ENCODE measurements at regions not wholly inside any gene's neighbourhood (a gene's known extent, or its start where the extent isn't known, plus 50 kb on each side); places are given as distances from the start of the nearest gene placed in this dataset.

- in situ Hi-C loops (cut with HindIII; ENCODE audit: low sequenced_read_pairs) = no loop called here
These were observed 239.1 kb downstream of the KCNS3 start for GRCh38 chr2:18117592-18117991.

- in situ Hi-C loops (cut with HindIII; ENCODE audit: low sequenced_read_pairs) = no loop called here
These were observed 231.8 kb downstream of the KCNS3 start for GRCh38 chr2:18110222-18110621.

- in situ Hi-C loops (cut with HindIII; ENCODE audit: low sequenced_read_pairs) = no loop called here
These were observed 228.4 kb downstream of the KCNS3 start for GRCh38 chr2:18106841-18107240.

- in situ Hi-C loops (cut with HindIII; ENCODE audit: low sequenced_read_pairs) = no loop called here
These were observed 227.5 kb downstream of the KCNS3 start for GRCh38 chr2:18105929-18106328.

GRCh38 chr2:18104595-18105224, 226.2 kb downstream of the KCNS3 start:
- in situ Hi-C loops (cut with HindIII; ENCODE audit: low sequenced_read_pairs) = no loop called here

GRCh38 chr2:18096836-18097405, 218.5 kb downstream of the KCNS3 start:
- in situ Hi-C loops (cut with HindIII; ENCODE audit: low sequenced_read_pairs) = no loop called here

- in situ Hi-C loops (cut with HindIII; ENCODE audit: low sequenced_read_pairs) = no loop called here
These were observed 215.8 kb downstream of the KCNS3 start for GRCh38 chr2:18094277-18094676.

GRCh38 chr2:18093196-18093595, 214.7 kb downstream of the KCNS3 start:
- in situ Hi-C loops (cut with HindIII; ENCODE audit: low sequenced_read_pairs) = no loop called here

GRCh38 chr2:18092760-18093159, 214.3 kb downstream of the KCNS3 start:
- in situ Hi-C loops (cut with HindIII; ENCODE audit: low sequenced_read_pairs) = no loop called here

GRCh38 chr2:18085593-18085992, 207.1 kb downstream of the KCNS3 start:
- in situ Hi-C loops (cut with HindIII; ENCODE audit: low sequenced_read_pairs) = no loop called here

GRCh38 chr2:18084376-18084775, 205.9 kb downstream of the KCNS3 start:
- in situ Hi-C loops (cut with HindIII; ENCODE audit: low sequenced_read_pairs) = no loop called here

GRCh38 chr2:18083806-18084205, 205.3 kb downstream of the KCNS3 start:
- in situ Hi-C loops (cut with HindIII; ENCODE audit: low sequenced_read_pairs) = no loop called here

GRCh38 chr2:18078216-18078615, 199.7 kb downstream of the KCNS3 start:
- in situ Hi-C loops (cut with HindIII; ENCODE audit: low sequenced_read_pairs) = no loop called here

- in situ Hi-C loops (cut with HindIII; ENCODE audit: low sequenced_read_pairs) = no loop called here
These were observed 199.2 kb downstream of the KCNS3 start for GRCh38 chr2:18077704-18078103.

GRCh38 chr2:18077231-18077630, 198.8 kb downstream of the KCNS3 start:
- in situ Hi-C loops (cut with HindIII; ENCODE audit: low sequenced_read_pairs) = no loop called here

- in situ Hi-C loops (cut with HindIII; ENCODE audit: low sequenced_read_pairs) = no loop called here
These were observed 196.0 kb downstream of the KCNS3 start for GRCh38 chr2:18074476-18074875.

GRCh38 chr2:18073601-18074000, 195.1 kb downstream of the KCNS3 start:
- in situ Hi-C loops (cut with HindIII; ENCODE audit: low sequenced_read_pairs) = no loop called here

GRCh38 chr2:18067588-18068384, 189.3 kb downstream of the KCNS3 start:
- in situ Hi-C loops (cut with HindIII; ENCODE audit: low sequenced_read_pairs) = no loop called here

- in situ Hi-C loops (cut with HindIII; ENCODE audit: low sequenced_read_pairs) = no loop called here
These were observed 188.4 kb downstream of the KCNS3 start for GRCh38 chr2:18066894-18067293.

- in situ Hi-C loops (cut with HindIII; ENCODE audit: low sequenced_read_pairs) = no loop called here
These were observed 187.6 kb downstream of the KCNS3 start for GRCh38 chr2:18066066-18066465.

GRCh38 chr2:18065249-18065648, 186.8 kb downstream of the KCNS3 start:
- in situ Hi-C loops (cut with HindIII; ENCODE audit: low sequenced_read_pairs) = no loop called here

- in situ Hi-C loops (cut with HindIII; ENCODE audit: low sequenced_read_pairs) = no loop called here
These were observed 185.5 kb downstream of the KCNS3 start for GRCh38 chr2:18063826-18064470.

Data from DLD1 (cell line).